HFFc6 (cell line): ENCODE measurements at regions not wholly inside any gene's neighbourhood (a gene's known extent, or its start where the extent isn't known, plus 50 kb on each side); places are given as distances from the start of the nearest gene placed in this dataset.

ENCODE experiments used
- DNase-seq: peaks from one replicate; pipeline ENCODE4 v3.0.0-alpha.2; 2018
- H3K27ac Mint-ChIP-seq: 2 replicates; pipeline ENCODE4 v1.8.0; 2020; ENCODE audit warnings: mild to moderate bottlenecking, mixed read lengths
- H3K27me3 Mint-ChIP-seq: 2 replicates; pipeline ENCODE4 v1.8.0; 2021; ENCODE audit warnings: mild to moderate bottlenecking, moderate library complexity, mixed read lengths; ENCODE audit not compliant: insufficient read depth
- H3K36me3 Mint-ChIP-seq: 2 replicates; pipeline ENCODE4 v1.8.0; 2021; ENCODE audit warnings: low read depth, mixed read lengths
- H3K4me1 Mint-ChIP-seq: 2 replicates; pipeline ENCODE4 v1.8.0; 2020; ENCODE audit warnings: low read depth, mixed read lengths
- H3K4me3 Mint-ChIP-seq: 2 replicates; pipeline ENCODE4 v1.8.0; 2020; ENCODE audit warnings: mild to moderate bottlenecking, moderate library complexity, mixed read lengths
- H3K9me3 Mint-ChIP-seq: 2 replicates; pipeline ENCODE4 v1.8.0; 2020; ENCODE audit warnings: mild to moderate bottlenecking, mixed read lengths
- CTCF ChIP-seq: fragments of 200-600 bp; sonication (generic); IDR thresholded peaks from 2 replicates; pipeline ENCODE4 v1.5.0; 2021; ENCODE audit warnings: antibody characterized with exemption, mild to moderate bottlenecking

- no peak for DNase-seq
- H3K27ac Mint-ChIP-seq: no peak overlapping the region
- H3K9me3 Mint-ChIP-seq: no peaks in the 10 kb centered on the region
- no peaks in the 10 kb centered on the region for H3K4me1 Mint-ChIP-seq
- no peak overlapping the region for H3K4me3 Mint-ChIP-seq
- TF ChIP-seq CTCF: no peak
- no peaks in the 10 kb centered on the region for H3K36me3 Mint-ChIP-seq
- H3K27me3 Mint-ChIP-seq: peaks cover 4% of the 10 kb centered on the region; the same call in 1 of the 2 replicates
Observed at GRCh38 chr9:32716425-32716824, 66.9 kb upstream of the TMEM215 start.

GRCh38 chr9:32716955-32717543 lies 66.3 kb upstream of the TMEM215 start:
- Mint-ChIP-seq H3K36me3 (no peaks in the 10 kb centered on the region), H3K27me3 (peaks cover 4% of the 10 kb centered on the region; the same call in 1 of the 2 replicates), H3K4me3 (no peak overlapping the region), H3K4me1 (no peaks in the 10 kb centered on the region), H3K9me3 (no peaks in the 10 kb centered on the region), H3K27ac (no peak overlapping the region)
- no peak for DNase-seq
- no peak for TF ChIP-seq CTCF

- no peak for DNase-seq
- TF ChIP-seq CTCF: no peak
- Mint-ChIP-seq H3K4me3 (no peak overlapping the region), H3K27ac (no peak overlapping the region), H3K9me3 (no peaks in the 10 kb centered on the region; the same call in 1 of the 2 replicates), H3K36me3 (no peaks in the 10 kb centered on the region), H3K4me1 (no peaks in the 10 kb centered on the region), H3K27me3 (peaks cover 11% of the 10 kb centered on the region; the same call in 1 of the 2 replicates)
Observed at GRCh38 chr9:32722704-32723103, 60.6 kb upstream of the TMEM215 start.

GRCh38 chr9:32723789-32724325 lies 59.5 kb upstream of the TMEM215 start:
- peaks cover 4% of the 10 kb centered on the region; the same call in 1 of the 2 replicates for H3K9me3 Mint-ChIP-seq
- H3K4me1 Mint-ChIP-seq: no peaks in the 10 kb centered on the region
- peaks cover 7% of the 10 kb centered on the region; the same call in 1 of the 2 replicates for H3K27me3 Mint-ChIP-seq
- no peak overlapping the region for H3K27ac Mint-ChIP-seq
- no peak overlapping the region for H3K4me3 Mint-ChIP-seq
- DNase-seq: no peak
- no peak for TF ChIP-seq CTCF
- H3K36me3 Mint-ChIP-seq: no peaks in the 10 kb centered on the region

- Mint-ChIP-seq H3K4me1 (no peaks in the 10 kb centered on the region), H3K27ac (no peak overlapping the region), H3K36me3 (no peaks in the 10 kb centered on the region), H3K27me3 (peaks cover 7% of the 10 kb centered on the region; the same call in 1 of the 2 replicates), H3K9me3 (peaks cover 6% of the 10 kb centered on the region; the same call in 1 of the 2 replicates), H3K4me3 (no peak overlapping the region)
- TF ChIP-seq CTCF: no peak
- DNase-seq: no peak
Observed at GRCh38 chr9:32725066-32725860, 58.1 kb upstream of the TMEM215 start.
